Fibroblast of skin of abdomen (primary cell): ENCODE measurements at regions not wholly inside any gene's neighbourhood (a gene's known extent, or its start where the extent isn't known, plus 50 kb on each side); places are given as distances from the start of the nearest gene placed in this dataset.
"Not testable (repeated sequence)": the region's sequence is repeated elsewhere in the genome, so short reads cannot be mapped to it uniquely, and the experiment has no call there.

Experiments used
- DNase-seq: peaks from one replicate; pipeline ENCODE4 v3.0.0-alpha.2; 2013

DNA sequence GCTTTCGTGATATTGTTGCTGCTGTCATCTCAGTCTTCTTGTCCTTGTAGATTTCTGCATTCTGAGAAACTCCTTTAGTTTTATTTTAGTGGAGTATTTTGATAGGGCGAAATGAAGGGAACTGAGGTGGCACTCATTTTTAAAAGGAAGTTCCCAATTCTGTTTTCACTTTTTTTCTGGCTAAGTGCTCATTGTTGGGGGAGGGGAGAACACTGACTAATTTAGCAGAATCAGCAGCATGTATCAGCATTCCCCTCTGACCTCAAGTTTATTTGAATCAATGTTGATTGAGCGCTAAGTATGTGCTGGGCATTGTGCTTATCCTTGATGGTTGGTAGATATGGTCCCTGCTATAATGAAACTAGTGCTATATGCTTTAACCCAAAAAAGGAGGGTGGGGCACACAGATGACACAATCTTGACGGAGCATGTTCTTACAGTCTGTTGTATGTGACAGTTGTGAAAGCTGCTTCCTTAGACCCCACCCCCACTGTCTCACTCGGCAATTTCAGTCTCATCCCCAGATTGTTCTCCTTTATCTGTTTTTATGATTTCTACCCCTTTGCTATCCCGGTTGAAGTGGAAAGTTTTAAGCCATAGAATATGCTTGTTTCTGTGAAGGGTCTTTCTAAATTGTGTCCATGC, 262.4 kb downstream of the SOX4 start:
- no peak for DNase-seq

DNA sequence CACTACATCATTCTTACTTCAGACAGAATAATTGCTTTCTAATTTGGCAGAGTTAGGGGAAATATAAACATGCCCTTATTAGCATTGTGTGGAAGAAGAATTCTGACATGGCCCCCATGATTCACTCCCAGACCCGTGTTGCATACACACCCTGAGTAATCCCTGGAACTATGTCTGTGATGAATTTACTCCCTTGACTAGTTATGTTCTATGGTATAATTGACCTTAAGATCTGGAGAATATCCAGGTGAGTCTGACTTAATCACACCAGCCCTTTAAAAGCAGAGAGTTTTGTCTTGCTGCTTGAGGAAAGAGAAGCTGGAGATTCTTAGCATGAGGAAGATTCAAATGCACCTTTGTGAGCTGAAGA, 262.9 kb downstream of the SOX4 start:
- peak; percentile 95 for DNase-seq

DNA sequence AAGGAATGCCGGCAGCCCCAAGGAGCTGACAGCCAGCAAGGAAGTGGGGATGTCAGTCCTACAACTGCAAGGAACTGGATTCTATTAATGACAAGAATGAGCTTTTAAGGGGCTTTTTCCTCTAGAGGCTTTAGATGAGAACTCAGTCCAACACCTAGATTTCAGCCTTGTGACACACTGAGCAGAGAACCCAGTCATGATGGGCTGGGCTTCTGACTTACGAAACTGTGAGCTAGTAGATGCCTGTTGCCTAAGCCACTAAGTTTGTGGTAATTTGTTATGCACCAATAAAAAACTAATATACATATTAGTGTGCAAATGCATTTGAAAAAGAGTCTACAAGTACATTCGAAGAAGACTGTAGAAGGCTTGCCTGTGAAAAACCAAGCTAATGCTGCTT, 263.3 kb downstream of the SOX4 start:
- DNase-seq, result peak; percentile 53

DNA sequence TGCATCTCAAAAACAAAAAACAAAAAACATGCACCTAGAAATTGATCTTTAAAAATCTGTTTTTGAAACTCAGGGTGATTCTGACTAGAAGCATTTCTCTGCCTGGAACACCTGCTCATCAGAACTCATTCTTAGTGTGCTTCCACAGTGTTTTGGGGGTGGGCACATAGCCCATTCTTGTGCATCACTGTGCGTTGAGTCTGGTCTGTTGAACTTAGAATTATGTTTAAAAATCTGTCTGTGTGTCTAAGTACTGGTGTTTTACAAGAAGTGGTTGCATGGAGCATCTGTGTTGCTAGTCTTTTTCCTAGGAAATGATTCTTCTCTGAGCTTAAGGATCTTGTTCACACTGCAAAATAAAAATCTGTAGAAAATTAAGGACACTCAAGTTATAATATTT, 264.5 kb downstream of the SOX4 start:
- no peak for DNase-seq

DNA sequence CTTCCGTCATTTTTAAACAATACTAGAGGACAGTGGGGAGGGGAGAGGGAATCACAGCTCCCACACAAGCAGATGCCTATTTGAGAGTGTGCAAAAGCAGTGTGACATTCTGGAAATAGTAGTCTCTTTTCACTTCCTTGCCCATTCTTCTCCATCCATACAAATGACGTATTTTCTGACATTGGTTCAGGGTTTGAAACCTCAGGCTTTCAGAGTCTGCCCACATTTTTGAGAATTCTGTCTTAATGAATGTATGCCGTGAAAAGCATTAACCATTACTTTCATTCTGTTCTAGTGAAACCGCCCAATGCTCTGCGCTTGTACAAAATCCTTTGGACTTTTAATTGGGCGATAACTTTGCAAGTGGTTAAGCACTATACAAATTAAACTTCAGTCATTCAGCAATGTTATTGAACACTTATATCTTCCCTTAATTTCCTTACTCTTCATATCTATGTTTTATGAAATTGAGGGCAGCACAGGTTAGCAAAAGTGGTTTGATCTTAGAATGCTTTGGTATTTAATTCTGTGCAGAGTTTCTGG, 265.7 kb downstream of the SOX4 start:
- DNase-seq, result no peak

DNA sequence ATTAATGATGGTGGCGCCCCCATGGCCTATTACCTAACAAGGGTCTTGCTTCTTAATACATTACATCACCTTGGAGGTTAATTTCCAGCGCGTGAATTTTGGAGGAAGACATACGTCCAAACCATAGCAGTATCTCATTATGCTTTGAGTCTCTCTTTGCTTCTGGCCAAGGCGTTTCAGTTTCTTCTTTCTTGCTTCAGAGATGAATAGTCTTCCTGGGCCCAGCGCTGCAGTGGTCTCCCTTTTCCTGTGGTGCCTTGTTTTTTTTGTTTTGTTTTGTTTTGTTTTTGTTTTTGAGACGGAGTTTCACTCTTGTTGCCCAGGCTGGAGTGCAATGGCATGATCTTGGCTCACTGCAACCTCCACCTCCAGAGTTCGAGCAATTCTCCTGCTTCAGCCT, 268.4 kb downstream of the SOX4 start:
- DNase-seq, result no peak

DNA sequence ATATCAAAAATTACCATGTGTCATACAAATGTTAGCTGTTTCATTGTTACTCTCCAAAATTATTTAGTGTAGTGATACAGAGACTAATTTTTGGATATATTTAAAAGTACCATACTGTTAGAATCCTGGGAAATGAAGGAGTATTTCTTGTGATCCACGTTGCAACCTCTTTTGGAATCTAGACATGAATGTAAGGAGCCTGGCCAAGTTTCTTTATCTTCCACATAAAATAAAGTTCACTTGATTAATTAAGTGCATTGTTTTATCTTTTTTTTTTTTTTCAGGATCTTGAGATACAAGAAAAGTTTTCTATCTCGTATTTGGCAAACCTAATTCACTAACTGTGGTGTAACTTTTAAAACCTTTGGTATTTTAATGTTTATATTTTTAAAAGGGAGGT, 270.7 kb downstream of the SOX4 start:
- DNase-seq, result no peak

DNA sequence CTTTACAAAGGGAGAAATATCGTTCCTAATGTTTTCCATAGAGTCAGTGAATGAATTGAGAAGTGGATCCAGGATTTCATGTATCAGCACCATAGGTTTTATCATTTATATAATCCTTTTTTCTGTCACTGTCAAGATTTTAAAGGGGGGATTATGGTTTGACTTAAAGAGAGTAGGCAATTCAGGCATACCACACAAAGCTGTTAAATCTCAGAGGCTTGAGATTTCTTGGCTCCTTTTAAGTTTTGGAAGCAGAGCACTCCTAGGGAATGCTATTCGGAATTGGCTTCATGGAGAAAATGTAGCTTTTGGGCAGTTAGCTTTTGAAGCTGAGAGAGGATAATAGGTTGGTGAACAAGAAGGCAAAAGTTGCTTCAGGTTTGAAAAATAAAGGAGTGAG, 274.7 kb downstream of the SOX4 start:
- DNase-seq, result no peak

DNA sequence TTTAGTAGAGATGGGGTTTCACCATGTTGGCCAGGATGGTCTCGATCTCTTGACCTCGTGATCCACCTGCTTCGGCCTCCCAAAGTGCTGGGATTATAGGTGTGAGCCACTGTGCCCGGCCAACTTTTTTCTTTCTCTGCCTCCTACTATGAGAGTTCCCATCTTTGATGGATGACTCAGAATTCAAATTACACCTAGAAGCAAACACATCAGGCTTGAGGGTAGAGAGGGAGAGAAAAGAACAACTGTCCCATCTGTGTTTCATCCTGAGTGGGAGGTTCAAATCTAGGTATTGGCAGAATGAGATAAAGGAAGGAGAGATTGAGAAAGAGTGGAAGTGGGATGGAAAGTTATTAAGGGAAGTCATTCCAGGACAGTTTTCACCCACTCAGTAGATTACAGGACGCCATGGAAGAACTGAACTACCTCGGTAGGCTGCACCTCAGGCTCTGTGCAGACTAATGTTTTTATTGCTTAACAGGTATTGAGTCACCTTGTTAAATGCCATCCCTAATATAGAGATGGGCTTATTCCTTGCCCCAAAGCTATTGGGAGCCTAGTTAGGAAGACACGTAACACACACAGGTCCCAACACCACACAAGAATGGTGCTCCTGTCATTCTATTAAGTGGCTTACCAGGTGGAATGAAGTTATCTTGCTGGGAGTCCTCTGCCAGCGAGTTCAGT, 275.7 kb downstream of the SOX4 start:
- DNase-seq, result no peak

DNA sequence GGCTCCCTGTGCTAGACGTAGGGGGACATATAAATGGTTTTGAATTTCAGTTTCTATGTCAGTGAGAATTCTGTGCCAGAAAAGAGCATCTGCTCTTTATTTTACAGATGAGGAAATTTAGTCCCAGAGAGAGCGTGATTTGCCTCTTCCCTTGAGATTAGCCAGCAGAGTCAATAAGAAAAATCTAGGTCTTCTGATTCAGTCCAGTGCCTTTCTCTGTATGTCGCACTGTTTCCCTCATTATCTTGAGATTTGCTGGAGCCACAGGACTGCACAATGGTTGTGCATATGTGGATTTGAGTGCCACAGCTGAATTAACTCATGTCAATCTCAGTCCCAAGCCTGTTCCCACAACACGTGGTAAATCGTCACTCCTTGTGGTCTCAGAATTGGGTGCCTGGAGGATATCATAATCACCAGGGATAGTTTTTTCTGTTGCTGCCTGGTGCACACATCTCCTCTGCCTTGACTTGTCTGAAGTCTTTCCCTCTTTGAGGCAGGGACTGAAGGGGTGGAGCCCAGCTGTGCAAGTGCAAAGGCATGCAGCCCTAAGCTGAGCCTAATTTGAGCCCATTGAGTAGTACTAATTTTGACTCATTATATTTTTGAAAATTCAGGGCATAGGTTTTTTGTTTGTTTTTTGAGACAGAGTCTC, 276.7 kb downstream of the SOX4 start:
- DNase-seq, result no peak

DNA sequence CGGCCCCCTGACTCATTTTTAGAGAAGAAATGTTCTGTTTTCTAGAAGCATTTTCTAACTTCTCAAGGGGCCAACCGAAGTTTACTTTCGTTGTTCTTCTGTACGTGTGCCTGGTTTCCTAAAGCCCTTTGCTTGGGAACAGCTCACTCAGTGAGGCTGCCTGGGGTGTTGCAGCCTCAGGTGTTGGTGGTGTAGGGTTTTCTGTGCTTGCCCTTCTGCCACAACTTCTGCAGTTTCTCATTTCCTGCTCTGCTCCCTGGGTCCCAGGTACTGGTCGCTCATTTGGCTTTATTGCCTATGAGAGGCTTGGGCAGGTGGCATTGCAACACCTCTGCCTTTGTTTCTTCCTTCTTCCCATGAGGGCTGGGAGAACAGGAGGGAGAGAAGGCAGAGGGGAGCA, 278.3 kb downstream of the SOX4 start:
- no peak for DNase-seq

DNA sequence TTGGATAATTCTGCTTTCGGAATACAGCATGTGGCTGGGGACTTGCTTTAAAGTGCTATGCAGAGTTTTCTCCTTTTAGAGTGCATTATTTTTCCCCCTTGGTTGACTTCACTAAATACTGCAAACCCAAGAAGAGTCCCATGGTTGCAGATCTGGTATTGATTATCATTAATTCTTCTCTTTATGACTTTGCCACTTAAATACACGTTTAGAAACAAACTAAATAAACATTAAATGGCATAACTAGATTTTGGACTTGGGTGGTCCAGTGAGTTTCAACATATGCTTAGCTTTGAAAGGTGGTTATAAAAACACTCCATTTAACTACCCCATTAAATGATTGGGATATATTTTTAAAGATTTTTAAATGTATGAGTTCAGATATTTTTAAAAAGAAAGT, 279.2 kb downstream of the SOX4 start:
- no peak for DNase-seq

DNA sequence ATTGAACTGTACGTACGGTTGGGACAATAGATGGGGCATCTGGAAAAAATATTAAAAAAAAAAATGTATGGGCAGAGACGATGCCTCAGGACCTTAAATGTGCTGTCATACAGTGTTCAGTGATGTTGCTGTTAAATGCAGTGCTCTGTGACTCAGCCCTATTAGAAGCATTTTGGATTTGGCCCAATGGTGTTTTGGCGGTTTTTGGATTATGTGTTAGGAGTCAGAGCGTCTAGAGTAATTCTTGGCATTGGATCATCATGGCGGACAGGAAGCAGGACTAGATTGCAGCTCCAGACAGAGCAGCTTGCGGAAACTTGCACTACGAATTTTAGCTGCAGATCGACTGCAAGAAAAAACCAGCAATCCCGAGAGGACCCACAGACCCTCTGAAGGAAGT, 280.0 kb downstream of the SOX4 start:
- DNase-seq, result peak; percentile 97

DNA sequence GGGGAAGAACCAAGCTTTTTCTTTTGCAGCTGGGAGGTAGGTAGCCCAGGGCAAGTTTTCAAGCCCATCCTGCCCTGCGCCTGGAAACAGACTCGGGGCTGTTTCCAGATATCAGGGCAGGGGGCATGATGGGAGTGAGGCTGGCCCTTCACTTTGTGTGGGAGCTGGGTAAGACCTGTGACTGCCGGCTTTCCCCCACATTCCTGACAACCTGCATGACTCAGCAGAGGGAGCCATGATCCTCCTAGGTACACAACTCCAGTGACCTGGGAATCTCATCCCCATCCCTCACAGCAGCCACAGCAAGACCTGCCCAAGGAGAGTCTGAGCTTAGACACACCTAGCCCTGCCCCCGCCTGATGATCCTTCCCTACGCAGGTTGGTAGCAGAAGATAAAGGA, 280.8 kb downstream of the SOX4 start:
- no peak for DNase-seq

DNA sequence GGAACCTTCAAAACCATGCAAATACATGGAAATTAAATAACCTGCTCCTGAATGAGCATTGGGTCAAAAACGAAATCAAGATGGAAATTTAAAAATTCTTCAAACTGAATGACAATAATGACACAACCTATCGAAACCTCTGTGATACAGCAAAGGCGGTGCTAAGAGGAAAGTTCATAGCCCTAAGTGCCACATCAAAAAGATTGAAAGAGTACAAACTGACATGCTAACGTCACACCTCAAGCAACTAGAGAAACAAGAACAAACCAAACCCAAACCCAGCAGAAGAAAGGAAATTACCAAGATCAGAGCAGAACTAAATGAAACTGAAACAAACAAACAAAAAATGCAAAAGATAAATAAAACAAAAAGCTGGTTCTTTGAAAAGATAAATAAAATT, 283.5 kb downstream of the SOX4 start:
- not testable (repeated sequence) for DNase-seq

DNA sequence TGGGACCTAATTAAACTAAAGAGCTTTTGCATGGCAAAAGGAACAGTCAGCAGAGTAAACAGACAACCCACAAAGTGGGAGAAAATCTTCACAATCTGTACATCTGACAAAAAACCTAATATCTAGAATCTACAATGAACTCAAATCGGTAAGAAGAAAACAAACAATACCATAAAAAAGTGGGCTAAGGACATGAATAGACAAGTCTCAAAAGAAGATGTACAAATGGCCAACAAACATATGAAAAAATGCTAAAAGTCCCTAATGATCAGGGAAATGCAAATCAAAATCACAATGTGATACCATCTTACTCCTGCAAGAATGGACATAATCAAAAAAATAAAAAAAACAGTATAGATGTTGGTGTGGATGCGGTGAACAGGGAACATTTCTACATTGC, 286.7 kb downstream of the SOX4 start:
- DNase-seq, result not testable (repeated sequence)

DNA sequence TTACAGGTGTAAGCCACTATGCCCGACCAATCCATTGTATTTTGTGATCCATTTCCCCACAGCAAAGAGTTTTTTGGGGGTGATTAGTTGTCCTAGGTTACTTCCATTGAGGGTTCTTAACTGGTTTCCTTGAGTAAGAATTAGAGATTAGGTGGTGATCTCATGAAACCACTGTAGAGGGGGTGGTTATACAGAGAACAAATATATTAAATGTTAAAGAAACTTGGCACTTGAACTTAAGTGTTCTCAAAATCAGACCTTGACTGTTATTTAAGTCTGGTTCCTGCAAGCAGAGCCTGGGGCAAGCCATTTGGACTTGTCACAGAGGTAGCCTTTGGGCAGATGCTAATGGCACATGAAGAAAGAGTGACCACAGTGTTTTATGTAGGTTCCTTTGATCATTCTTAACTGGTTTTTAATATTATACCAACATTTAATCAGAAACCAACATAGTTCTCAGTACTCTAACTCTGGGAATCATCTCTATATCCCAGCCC, 288.5 kb downstream of the SOX4 start:
- DNase-seq, result no peak

DNA sequence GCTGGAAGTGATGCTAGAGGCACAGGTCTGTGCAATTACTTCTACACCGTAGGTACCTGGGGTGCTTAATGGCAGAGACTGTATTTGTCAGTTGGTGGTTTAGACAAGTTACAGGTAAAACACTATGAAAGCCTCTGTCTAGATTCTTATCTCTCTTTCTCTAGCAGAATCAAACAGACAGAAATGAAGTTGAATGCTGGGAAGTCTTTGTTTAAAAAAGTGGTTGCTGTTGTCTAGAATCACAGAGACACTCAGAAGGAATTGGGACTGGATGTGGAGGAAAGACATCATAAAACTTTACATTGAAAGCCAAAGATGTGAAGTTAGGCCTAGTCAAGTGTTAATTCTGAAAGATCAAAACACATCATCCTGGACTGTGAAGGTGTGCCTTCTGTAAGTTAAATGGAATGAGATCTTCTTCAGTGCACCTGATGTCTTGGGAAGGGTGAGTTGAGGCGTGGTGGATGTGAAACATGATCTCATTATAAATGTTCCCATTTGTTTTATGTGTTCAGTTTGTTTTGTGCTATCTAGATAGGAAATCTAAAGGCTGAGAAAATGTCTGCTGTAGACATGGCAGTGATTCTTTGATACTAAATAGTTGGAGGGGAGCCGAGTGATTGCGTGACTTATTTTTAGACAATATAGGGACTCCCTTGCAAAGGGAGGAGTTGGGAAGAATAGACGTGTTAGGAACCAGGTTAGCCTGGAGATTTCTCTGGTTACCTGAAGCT, 290.2 kb downstream of the SOX4 start:
- DNase-seq, result no peak

DNA sequence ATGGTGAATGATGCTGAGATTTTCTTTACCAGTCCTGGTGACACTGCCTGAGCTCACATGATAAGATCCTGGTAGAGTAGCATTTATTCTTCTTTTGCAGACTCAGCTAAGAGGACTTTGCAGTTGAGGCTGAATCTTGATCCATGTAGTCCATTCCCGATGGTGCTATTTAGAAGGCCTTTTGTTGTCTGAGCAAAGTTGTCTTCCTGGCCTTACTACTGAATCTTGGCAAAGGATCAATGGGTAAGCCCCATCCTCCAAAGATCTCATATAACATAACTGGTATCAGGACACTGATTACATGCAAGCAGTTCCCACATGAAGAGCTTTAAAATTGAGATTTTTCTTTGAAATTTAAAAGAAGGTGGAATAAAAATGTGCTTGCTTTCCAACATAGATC, 291.6 kb downstream of the SOX4 start:
- DNase-seq, result no peak

DNA sequence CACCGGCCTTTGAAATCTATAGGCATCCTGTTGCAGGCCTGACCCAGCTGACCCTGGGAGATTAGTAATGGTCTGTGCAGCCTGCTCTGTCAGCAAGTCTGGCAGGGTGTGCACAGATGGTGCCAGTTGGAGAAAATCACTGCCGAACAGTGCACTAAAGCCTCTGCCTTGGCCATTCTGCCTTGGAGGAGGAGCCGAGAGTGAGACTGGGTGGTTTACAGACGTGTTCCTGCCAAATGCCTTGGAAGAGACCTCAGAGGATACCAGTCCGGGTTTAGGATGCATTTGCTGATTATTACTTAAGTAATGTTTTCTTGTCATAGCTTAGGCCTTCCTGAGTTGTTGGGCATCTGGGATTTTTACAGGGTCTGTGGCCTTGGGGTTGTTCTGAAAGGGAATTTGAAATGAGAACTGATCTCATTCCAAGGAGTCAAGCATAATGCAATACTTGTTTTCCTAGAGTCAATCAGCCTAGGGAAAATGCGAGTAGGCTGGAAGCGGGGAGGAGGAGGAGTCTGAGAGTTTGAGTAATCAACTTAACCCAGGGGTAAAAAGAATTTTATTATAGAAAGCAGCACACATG, 292.1 kb downstream of the SOX4 start:
- DNase-seq, result peak; percentile 96

DNA sequence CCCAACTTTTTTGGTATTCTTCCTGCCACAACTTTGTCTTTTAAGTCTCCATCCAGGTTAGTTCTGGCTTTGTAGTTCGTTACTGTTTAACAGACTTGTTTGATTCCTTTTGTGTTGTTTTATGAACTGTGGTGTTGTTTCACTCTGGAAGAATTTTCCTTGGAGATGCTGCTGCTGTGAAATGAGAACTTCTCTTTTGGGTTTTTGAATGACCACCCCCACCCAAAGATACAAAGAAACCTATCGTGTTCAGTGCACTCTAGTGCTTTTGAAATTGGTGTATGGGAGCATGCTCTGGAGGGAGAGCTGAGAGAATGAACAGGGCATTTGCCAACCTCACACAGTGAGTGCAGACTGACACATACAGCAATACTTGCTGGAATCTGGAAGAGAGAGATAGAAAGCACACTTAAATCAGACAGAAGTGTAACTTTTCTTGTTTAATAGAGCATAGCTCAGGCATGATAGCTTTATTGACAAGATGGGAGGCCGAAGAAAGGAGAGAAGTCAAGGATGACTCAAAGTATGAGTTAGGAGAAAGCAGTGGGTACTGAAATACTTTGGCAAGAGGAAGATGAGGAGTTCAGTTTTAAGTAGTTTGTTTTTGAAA, 293.1 kb downstream of the SOX4 start:
- DNase-seq, result peak; percentile 72
